HG03135 (cell line): ENCODE measurements at regions not wholly inside any gene's neighbourhood (a gene's known extent, or its start where the extent isn't known, plus 50 kb on each side); places are given as distances from the start of the nearest gene placed in this dataset.

Experiments used
- ATAC-seq: cut with Tn5 transposase; IDR thresholded peaks from one replicate; pipeline ENCODE4 v1.9.1; 2021; ENCODE audit warnings: mild to moderate bottlenecking, moderate library complexity; ENCODE audit not compliant: unreplicated experiment

DNA sequence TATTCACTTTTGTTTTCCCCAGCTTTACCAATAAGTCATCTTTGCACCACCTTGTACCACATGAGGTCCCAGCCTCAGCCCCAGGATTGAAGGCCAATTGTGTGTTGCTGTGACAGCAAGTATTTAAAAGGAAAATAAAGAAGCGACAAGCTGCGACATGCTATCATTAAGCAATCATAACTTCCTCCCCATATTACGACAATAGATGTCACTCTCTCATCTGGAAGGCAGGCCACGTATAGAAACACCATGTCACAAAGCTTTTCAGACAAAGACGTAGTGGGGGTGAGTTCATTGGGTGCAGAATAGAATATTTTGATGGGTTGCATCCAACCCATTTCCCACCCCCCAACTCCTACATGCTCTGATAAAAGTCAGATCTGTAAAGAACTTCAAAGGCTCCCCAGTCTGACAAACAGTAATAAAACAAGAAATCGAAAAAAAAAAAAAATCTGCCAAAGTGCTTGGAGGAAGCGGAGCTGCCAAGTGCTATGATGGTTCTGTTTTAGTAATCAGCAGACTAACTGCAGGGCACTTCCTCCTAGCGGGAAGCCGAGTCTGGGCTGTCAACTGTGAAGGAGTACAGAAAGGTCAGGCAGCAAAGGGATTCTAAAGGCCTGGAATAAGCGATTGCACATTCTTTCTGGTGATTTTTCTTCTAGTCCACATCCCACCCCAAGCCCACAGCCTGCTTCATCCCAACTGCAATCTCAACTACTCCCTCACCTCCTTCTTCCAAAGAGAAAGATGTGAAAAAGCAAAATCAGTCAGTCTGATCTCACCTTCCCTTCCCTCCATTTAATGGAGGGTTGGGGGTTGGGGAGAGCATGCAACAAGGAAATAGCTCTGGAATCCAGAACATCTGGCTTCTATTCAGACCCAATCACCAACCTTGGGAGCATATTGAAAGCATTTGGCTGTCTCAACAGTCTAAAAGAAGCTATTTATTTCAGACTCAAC is 131.4 kb upstream of the UBASH3B start:
- ATAC-seq = no peak

DNA sequence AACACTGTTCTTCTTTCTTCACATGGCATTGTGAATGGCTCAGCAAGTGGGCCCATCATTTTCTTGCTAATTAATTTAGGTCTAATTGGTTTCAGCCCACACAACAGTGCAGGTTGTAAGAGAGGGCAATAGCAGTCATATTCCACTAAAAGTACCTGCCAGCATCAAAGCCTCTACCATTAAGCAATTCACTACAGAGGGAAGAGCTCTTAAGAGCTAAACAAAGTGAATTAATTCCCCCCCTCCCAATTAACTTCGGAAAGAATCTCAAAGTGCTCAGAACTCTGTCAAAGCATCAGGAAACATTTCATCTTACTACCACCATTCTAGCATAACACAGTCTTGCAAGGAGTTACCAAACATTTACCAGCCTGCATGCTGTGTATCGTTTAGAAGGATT is 133.9 kb upstream of the UBASH3B start:
- no peak for ATAC-seq

DNA sequence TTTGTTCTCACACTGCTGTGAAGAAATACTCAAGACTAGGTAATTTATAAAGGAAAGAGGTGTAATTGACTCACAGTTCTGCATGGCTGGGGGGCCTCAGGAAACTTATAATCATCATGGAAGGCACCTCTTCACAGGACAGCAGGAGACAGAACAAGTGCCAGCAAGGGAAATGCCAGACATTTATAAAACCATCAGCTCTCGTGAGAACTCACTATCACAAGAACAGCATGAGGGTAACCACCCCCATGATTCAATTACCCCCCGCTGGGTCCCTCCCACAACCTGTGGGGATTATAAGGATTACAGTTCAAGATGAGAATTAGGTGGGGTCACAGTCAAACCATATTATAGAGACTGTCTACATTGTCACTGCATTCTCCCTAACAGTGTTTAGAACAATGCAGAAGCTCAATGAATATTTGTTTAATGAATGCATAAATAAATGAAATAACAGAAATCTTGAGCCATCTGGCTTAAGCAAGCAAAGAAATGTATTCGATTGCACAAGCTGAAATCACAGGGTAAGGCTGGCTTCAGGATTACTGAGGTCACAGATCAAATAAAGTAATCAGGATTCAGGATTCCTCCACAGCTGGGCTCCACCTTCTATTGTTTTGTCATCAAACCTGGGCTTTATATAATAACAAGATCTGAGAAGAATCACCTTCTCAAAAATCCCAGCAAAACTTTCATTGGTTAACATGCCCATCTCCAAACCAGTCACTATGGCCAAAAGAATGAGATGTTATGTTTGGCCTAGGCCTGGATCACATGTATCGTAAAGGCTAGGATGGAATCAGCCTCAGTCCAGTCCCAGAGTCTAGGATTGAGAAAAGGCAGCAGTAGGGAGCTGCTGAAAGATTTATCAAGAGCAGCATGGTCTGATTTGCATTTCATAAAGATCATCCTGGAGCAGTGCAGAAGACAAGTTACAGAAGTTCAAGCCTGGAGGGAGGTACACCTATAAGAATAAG is 137.8 kb upstream of the UBASH3B start:
- ATAC-seq = no peak

DNA sequence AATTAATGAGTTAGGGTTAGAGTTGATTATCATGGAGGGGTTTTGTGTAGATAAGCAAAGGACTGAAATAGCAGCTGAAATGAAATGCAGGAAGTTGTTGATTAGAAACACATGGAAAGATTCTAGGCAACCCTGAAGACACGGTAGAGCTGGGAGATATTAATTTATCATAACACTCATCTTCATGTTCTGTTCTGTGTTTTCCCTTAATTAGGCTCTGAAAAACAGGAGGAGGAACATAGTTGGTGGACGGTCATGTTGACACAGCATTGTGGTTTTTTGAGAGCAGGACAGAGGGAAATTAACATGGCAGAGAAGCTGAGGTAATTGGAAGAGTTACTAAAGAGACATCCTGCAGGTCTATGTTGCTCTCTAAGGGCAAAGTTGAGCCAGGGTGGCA is 138.8 kb upstream of the UBASH3B start:
- ATAC-seq = no peak

DNA sequence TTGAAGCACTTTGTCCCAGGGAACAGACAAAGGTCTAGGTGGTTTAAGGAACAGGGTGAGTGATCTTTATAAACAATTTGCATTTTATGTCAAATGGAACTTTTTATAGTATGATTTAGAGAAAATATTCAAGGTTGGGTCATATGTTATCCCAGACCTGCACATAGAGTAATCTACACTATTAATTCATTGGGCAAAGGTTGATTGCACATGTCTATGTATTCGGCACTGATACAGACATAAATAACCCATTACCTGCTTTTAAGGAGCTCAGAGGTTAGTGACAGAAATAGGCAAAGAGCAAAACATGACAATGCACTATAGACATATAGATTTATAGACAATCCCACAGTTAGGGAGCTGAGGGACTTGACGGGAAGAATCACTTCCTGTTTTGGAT is 141.5 kb upstream of the UBASH3B start:
- no peak for ATAC-seq

DNA sequence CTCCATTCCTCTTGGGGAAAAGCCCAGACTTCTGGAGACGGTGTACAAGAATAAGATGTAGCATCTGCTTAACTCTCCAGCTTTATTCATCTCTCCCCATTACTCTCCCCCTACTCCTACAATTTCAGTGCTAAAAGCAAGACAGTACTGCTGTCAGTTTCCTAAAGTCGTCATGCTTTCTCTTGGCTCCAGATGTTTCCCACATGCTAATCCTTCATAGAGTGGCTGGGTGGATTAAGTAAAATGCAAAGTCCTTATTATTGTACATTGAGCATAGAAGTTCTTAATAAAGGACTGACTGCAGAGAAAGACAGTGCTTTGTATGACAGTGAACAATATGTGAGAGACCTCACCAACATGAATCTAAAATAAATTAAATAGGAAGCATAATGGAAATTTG is 142.2 kb upstream of the UBASH3B start:
- ATAC-seq = no peak

DNA sequence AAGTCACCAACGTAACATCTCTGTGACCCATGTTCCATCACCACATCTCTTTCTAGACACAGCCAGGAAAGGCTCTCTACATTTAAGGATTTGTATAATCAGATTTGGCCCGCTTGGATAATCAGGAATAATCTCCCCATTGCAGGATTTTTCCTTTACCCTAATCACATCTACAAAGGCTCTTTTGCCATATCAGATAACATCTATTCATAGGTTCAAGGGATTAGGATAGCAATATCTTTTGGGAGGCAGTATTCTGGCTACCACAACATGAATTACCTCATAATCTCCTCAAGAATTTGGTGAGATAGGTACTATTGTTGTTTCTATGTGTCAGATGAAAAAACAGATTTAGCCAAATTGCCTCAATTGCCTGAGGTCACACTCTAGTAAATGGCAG is 142.8 kb upstream of the UBASH3B start:
- no peak for ATAC-seq

DNA sequence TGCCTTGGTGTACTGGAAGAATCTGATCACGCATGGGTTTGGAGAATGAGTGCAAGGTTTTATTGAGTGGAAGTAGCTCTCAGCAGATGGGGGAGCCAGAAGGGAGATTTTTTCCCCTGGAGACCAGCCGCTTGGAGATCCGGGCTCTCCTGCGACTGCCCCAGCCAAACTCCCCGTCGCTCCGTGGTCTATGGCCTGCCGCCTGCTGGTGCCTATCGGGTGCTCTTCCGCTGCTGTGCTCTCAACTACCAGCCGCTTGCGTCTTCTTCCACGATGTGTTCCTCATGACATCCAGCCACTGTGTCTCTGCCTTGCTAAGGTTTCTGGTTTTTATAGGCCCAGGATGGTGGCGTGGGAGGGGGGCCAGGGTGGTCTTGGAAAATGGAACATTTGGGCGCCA is 145.6 kb upstream of the UBASH3B start:
- no peak for ATAC-seq

DNA sequence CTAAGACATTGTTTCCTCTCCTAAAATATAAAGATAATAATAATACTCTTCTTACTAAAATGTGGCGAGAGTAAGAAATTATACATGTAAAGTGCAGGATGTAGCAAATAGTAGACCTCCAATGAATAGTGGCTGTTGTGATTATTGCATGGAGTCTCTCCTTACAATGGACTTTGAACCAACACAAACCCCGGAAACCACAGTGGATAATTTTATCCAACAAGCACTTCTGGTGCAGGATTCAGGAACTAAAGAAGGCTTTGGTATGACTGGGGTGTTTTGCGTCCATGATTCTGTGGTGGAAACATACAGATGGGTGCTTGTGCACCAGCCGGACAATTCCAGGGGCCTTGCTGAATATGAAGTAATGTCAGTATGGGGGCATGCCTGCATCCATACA is 146.4 kb upstream of the UBASH3B start:
- no peak for ATAC-seq

DNA sequence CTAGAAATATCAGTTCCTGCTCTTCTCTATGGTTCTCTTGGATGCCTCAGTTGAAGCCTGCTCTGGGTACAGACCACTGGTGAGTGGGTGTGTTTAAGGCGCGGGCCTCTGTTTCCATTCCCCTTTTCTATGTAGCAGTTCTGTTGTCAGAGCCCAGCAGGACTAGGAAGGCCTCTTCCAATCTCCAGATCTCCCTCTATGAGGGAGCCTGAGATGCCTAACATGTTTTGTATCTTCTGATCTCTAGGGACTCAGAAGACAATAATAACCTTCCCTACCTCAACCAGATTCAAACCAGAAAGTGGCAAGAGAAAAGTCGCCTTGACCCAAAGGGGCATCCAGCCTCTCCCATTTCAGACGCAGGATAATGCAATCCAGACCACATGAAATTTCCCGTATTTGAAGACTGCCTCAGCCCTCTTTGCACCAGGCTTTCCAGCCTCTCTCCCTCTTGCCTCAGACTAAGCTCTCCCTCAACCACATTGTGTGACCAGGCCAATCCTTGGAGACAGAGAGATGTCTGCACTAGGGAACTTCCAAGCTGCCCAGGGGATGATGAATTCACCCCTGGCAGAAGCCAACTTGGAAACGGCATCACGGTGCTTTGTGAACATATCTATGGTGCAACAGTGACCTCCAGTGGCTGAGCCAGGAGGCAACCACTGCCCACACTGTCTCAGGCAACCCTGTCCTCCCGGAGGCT is 150.1 kb upstream of the UBASH3B start:
- ATAC-seq = peak; percentile 87

DNA sequence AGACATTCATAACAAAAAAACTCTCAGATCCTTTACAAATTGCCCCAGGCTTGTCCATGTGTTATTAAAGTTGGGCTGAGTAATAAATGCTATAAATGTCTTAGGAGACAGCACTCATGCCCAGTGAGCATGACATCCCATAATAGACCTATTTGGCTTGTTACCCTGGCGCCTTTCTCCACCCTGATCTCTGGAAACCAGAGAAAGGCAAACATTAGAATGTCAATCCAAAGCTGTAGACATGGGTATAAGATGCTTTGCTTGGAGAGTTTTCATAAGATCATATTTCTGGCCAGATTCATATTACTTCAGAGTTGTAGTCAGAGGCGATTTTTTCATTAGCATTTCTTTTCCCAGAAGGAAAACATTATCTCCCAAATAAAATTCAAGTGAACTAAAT is 161.3 kb upstream of the UBASH3B start:
- ATAC-seq = no peak

DNA sequence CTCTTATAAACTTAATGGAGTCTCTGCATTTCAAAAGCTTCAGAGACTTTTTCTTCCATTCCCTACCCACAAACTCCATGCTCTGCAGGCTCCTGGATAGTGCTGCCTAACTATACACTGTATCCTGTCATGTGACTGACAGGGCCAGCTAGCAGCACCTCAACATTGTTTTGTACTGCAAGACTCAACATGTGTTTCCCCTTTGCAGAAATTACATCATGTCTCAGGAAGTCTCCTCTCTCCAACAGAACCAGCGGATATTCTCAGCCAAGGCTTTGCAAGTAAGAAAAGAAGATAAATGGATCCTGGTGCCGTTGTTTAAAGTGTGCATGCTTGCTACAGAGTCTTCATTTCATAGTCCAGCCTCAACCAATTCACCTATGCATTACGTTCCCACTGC is 164.0 kb upstream of the UBASH3B start:
- ATAC-seq = no peak

DNA sequence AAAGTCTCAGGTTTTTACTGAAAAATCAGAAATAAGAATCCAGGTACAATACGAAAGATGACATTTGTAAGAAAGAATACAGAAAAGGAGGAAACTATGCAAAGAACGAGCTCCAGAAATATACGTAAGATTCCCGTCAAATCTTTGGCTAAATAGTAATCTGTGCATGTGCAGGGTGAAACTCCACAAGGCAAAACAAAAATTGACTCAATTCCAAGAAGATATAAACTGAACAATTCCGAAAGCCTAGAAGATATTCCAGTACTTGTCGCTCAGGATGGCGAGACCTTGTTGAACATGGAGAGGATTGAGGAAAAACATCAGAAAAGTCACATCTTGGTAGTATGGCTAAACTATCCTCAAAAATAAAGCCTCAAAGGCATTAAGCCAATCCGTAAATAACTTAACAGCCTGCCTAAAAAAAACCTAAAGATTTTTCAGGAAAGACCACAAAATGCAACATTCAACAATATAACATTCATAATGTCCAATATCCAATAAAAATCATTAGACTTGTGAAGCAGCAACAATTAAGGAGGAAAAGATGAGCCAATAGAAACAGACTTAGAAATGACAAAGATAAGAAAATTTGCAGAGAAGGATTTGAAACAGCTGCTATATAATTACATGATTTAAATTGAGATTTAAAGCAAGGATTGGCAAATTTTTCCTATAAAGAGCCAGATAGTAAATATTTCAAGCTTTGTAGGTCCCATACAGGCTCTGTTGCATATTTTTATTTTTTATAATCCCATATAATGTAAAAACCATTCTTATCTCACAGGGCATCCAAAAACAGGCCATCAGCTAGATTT is 166.4 kb upstream of the UBASH3B start:
- ATAC-seq = no peak

DNA sequence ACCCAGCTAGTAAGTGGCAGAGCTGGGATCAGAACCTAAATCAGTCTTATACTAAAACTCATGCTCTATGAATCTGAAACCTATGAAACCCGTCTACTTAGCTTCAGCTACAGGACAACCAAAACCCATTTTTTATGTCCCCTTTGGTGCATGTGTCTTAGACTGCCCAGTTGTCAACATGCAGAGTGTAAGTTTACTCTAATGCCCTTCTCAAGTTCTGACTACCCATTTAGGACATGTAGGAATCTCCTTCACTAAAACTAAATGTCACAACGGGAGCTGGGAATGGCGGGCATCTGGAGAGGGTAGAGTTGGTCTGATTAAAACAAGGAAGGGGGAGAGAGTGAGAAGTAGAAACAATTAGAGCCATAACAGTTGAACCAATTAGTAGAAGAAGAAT is 167.9 kb upstream of the UBASH3B start:
- ATAC-seq = no peak

DNA sequence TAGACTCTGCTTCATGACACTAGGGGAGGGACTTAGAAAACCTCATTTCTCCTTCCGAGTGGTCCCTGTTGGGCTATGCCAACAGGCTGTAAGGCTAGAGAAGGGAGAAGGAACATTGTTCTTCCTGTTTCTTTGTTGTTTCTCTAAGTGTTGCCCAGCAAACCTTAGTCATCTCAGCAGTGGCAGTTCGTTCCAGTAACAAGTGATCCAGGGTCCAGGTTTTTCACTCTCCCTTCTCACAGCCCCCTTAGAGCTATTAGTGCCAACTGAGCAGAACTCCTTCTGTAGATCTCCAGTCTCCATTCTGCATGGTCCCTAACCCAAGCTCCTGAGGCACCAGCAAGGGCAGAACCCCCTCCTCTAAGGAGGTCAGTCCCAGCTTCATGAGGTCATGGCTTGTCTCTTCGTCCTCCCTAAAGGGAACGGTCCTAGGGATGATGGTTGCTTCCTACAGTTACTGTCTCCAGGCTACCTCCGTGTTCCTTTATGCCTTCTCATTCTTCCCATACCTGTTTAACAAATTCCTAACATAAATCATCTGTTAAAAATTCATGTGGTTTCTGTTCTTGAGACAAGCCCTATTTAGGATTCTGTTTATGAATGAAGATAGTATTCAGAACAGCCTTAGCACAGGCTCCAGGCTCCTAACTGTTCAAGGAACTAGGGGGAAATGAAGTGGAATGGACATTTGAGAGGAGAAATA is 168.6 kb upstream of the UBASH3B start:
- no peak for ATAC-seq

DNA sequence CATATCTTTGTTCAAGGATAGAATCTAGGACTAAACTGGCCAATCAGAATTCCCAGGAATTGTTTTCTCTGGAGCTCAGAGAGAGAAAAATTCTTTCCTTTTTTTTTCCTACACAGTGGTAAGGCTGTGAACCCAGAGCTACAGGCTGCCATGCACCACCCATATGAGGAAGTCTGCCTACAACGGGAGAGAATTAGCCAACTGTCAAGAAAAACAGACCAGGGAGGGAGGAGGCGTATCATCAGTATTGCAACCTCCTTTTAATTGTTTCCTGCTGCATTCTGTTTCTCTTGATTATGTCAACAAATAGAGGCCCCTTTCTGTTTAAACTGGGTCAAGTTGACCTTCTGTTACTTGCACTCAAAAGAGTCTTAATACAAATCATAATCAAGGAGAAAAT is 176.5 kb upstream of the UBASH3B start:
- ATAC-seq = no peak

DNA sequence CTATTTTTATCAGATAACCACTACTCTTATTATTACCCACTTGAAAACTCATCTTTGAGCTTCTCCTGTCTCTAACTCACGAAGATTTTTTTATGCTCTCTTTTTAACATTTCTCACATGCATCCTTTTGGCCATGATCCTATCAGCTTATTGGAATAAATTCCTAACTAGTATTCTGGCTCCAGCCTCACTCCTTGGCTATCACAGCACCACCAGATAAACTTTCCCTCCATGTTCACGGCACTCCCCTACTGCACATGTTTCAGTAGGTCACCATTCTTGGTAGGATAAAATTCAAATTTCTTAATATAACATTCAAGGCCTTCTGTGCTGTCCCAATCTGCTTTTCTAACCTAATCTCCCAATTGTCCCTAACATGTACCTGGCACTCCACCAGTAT is 186.6 kb upstream of the UBASH3B start:
- ATAC-seq = no peak

DNA sequence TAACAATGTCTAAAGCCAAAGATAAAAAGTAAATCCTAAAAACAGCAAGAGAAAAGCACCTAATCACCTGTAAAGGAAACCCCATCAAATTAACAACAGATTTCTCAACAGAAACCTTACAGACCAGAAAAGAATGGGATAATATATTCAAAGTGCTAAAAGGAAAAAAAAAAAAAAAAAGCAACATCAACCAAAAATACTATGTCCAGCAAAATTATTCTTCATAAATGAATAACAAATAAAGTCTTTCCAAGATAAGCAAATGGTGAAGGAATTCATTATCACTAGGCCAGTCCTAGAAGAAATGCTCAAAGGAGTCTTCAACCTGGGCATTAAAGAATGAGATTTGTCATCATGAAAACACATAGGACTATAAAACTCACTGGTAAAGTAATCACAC is 192.0 kb upstream of the UBASH3B start:
- ATAC-seq = no peak

DNA sequence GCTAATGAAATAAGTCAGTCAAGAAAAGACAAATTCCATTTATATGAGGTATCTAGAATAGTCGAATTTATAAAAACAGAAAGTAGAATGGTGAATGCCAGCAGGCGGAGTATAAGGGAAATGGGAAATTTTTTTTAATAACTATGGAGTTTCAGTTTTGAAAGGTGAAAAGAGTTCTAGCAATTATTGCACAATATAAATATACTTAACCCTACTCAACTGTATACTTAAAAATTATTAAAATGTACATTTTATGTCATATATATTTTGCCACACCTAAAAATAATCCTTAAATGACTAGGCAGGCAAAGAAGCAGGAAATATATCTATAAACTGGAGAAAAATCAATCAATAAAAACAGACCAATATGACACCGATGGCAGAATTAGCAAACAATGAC is 196.5 kb upstream of the UBASH3B start:
- ATAC-seq = no peak

DNA sequence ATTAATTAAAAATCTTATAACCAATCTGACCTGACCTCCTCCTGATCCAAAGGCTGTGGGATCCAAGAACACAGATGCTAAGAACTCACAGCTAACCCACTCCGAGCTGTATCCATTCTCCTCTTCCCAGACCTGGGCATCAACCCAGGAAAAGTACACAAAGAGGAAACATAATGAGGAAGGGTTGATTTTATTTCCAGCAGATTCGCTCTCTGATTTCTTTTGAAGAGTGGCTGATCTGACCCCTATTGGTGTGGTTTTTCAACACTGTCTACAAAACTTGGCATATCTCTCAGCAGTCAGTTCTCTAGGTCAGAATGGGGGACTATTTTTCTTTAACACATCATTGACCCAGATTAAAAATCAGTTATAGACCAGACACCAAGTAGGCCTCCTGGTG is 201.9 kb upstream of the UBASH3B start:
- no peak for ATAC-seq
